H1 (cell line): ENCODE measurements at regions not wholly inside any gene's neighbourhood (a gene's known extent, or its start where the extent isn't known, plus 50 kb on each side); places are given as distances from the start of the nearest gene placed in this dataset.

Source experiments
- CTCF ChIA-PET: fragments of 300-600 bp; sonication (Branson Sonifier 250); formaldehyde crosslinking; loops from one replicate; lab custom pipeline; 2021; ENCODE audit not compliant: partially characterized antibody; lab: Charles Lee
- POLR2A ChIA-PET: fragments of 300-600 bp; sonication (Branson Sonifier 250); formaldehyde crosslinking; loops from one replicate; lab custom pipeline; 2021; ENCODE audit warnings: inconsistent platforms; ENCODE audit not compliant: partially characterized antibody; lab: Charles Lee
- DNase-seq, 2 experiments: peaks; one replicate each; pipeline versions ENCODE4 v3.0.0 to v3.0.0-alpha.2; 2010 to 2022; ENCODE audit warnings: low spot score in 2 of 2, low read depth in 1 of 2, mixed read lengths in 1 of 2
- FAIRE-seq: peaks from 2 replicates; lab custom pipeline; 2011; peaks lifted over from hg19 to GRCh38; lab: Jason Lieb, UNC
- H2AFZ ChIP-seq: 2 replicates; pipeline ENCODE4 v1.8.1; 2012; ENCODE audit warnings: low read length, inconsistent platforms
- H2AK5ac ChIP-seq: 2 replicates; pipeline ENCODE4 v1.6.1; 2013; ENCODE audit warnings: low read depth, low read length
- H2BK120ac ChIP-seq: replicated peaks from 2 replicates; pipeline ENCODE3; 2013; ENCODE audit warnings: low read depth, low read length, inconsistent platforms
- H2BK12ac ChIP-seq: 2 replicates; pipeline ENCODE4 v1.6.1; 2013; ENCODE audit warnings: low read depth, low read length
- H2BK15ac ChIP-seq: 2 replicates; pipeline ENCODE4 v1.6.1; 2013; ENCODE audit warnings: low read length
- H2BK20ac ChIP-seq: 2 replicates; pipeline ENCODE4 v1.6.1; 2013; ENCODE audit warnings: low read length
- H2BK5ac ChIP-seq: 2 replicates; pipeline ENCODE4 v1.6.1; 2013; ENCODE audit warnings: low read depth, low read length
- H3K14ac ChIP-seq: 2 replicates; pipeline ENCODE4 v1.6.1; 2013; ENCODE audit warnings: inconsistent platforms; ENCODE audit not compliant: insufficient read length
- H3K18ac ChIP-seq: 2 replicates; pipeline ENCODE4 v1.6.1; 2013; ENCODE audit warnings: low read length; ENCODE audit errors: extremely low read depth
- H3K23ac ChIP-seq: 2 replicates; pipeline ENCODE4 v1.6.1; 2013; ENCODE audit warnings: inconsistent platforms; ENCODE audit not compliant: insufficient read length
- H3K23me2 ChIP-seq: 2 replicates; pipeline ENCODE4 v1.6.1; 2013; ENCODE audit warnings: low read depth, low read length
- H3K27ac ChIP-seq: 2 replicates; pipeline ENCODE4 v1.6.1; 2011; ENCODE audit warnings: low read depth, low read length, inconsistent platforms
- H3K27me3 ChIP-seq, 4 experiments: replicated peaks in 1 of 4; 1 replicate in 1 of 4; 2 replicates in 3 of 4; pipeline versions ENCODE4 v1.6.1 to v1.8.1; 2011 to 2013; ENCODE audit warnings: low read length in 3 of 4, mild to moderate bottlenecking in 3 of 4, inconsistent platforms in 2 of 4, mixed read lengths in 2 of 4, moderate library complexity in 1 of 4; ENCODE audit not compliant: control insufficient read depth in 3 of 4, insufficient read depth in 3 of 4; ENCODE audit errors: extremely low read depth in 1 of 4
- H3K36me3 ChIP-seq, 4 experiments: 2 replicates each; pipeline versions ENCODE4 v1.6.1 to v1.8.1; 2011 to 2013; ENCODE audit warnings: mild to moderate bottlenecking in 4 of 4, low read length in 3 of 4, moderate library complexity in 2 of 4, control low read depth in 1 of 4, inconsistent platforms in 1 of 4; ENCODE audit not compliant: insufficient read depth in 4 of 4, control insufficient read depth in 2 of 4
- H3K4ac ChIP-seq: replicated peaks from 2 replicates; pipeline ENCODE3; 2013; ENCODE audit warnings: low read length, low read depth, mixed read lengths, inconsistent platforms; ENCODE audit not compliant: insufficient read length
- H3K4me1 ChIP-seq, 4 experiments: replicated peaks in 1 of 4; 1 replicate in 1 of 4; 2 replicates in 3 of 4; pipeline versions ENCODE4 v1.6.1 to v1.8.1; 2011 to 2013; ENCODE audit warnings: low read length in 3 of 4, inconsistent platforms in 2 of 4, mixed read lengths in 1 of 4; ENCODE audit not compliant: insufficient read depth in 4 of 4, control insufficient read depth in 3 of 4
- H3K4me2 ChIP-seq, 2 experiments: 2 replicates each; pipeline versions ENCODE4 v1.6.1 to v1.8.1; 2011 to 2013; ENCODE audit warnings: low read depth in 2 of 2, low read length in 2 of 2, control low read depth in 1 of 2, inconsistent platforms in 1 of 2, mild to moderate bottlenecking in 1 of 2; ENCODE audit not compliant: insufficient read depth in 1 of 2
- H3K4me3 ChIP-seq, 4 experiments: fragments of 200-600, 300-600 bp in 1 of 4; sonication (generic), shearing (Covaris generic), sonication (Bioruptor Twin) in 1 of 4; 2 replicates each; pipeline versions ENCODE4 v1.5.1 to v1.8.1; 2011 to 2016; ENCODE audit warnings: low read length in 4 of 4, low read depth in 3 of 4, control low read depth in 2 of 4, inconsistent platforms in 2 of 4, mild to moderate bottlenecking in 2 of 4, mixed read lengths in 1 of 4, moderate library complexity in 1 of 4; ENCODE audit not compliant: insufficient read depth in 2 of 4; ENCODE audit errors: extremely low read depth in 1 of 4
- H3K56ac ChIP-seq: replicated peaks from 2 replicates; pipeline ENCODE3; 2013; ENCODE audit warnings: low read depth, mild to moderate bottlenecking, mixed read lengths, low read length, inconsistent platforms; ENCODE audit not compliant: insufficient read length
- H3K79me1 ChIP-seq: 2 replicates; pipeline ENCODE4 v1.6.1; 2013; ENCODE audit warnings: low read depth, low read length, control low read depth
- H3K79me2 ChIP-seq, 2 experiments: 2 replicates each; pipeline versions ENCODE4 v1.6.1 to v1.8.1; 2012 to 2013; ENCODE audit warnings: low read length in 2 of 2, mild to moderate bottlenecking in 2 of 2, inconsistent platforms in 1 of 2; ENCODE audit not compliant: insufficient read depth in 2 of 2, control insufficient read depth in 1 of 2
- H3K9ac ChIP-seq, 4 experiments: replicated peaks in 1 of 4; 1 replicate in 1 of 4; 2 replicates in 3 of 4; pipeline versions ENCODE4 v1.6.1 to v1.8.1; 2011 to 2013; ENCODE audit warnings: low read depth in 3 of 4, low read length in 3 of 4, control low read depth in 2 of 4, mild to moderate bottlenecking in 2 of 4, moderate library complexity in 2 of 4, inconsistent platforms in 1 of 4; ENCODE audit errors: extremely low read depth in 1 of 4
- H3K9me3 ChIP-seq, 2 experiments: 2 replicates each; pipeline versions ENCODE4 v1.6.1 to v1.8.1; 2012 to 2013; ENCODE audit warnings: mild to moderate bottlenecking in 2 of 2, moderate library complexity in 2 of 2, control low read depth in 1 of 2, inconsistent platforms in 1 of 2, low read depth in 1 of 2, low read length in 1 of 2, mixed read lengths in 1 of 2; ENCODE audit not compliant: insufficient read depth in 2 of 2
- H4K20me1 ChIP-seq, 2 experiments: replicated peaks in 1 of 2; 2 replicates each; pipeline versions ENCODE3 to v1.8.1; 2011 to 2013; ENCODE audit warnings: inconsistent platforms in 2 of 2, low read length in 2 of 2, mild to moderate bottlenecking in 1 of 2; ENCODE audit not compliant: insufficient read depth in 2 of 2, control insufficient read depth in 1 of 2
- H4K5ac ChIP-seq: 2 replicates; pipeline ENCODE4 v1.6.1; 2013; ENCODE audit warnings: low read length, low read depth, mixed read lengths, inconsistent platforms; ENCODE audit not compliant: insufficient read length
- H4K8ac ChIP-seq: 2 replicates; pipeline ENCODE4 v1.8.0; 2013; ENCODE audit warnings: mild to moderate bottlenecking, moderate library complexity, low read length, inconsistent platforms; ENCODE audit not compliant: insufficient read depth; ENCODE audit errors: extremely low read depth
- H4K91ac ChIP-seq: replicated peaks from 2 replicates; pipeline ENCODE3; 2013; ENCODE audit warnings: low read length, mixed read lengths, inconsistent platforms; ENCODE audit not compliant: insufficient read length
- BCL11A ChIP-seq, 2 experiments: IDR thresholded peaks; one replicate each; pipeline ENCODE4 v1.6.1; 2011; ENCODE audit warnings: low read depth in 2 of 2, low read length in 2 of 2, mild to moderate bottlenecking in 2 of 2
- HDAC6 ChIP-seq: IDR thresholded peaks from one replicate; pipeline ENCODE4 v1.7.1; 2012; ENCODE audit warnings: low read depth, mild to moderate bottlenecking, inconsistent platforms, low read length, moderate library complexity
- JUN ChIP-seq: IDR thresholded peaks from 2 replicates; pipeline ENCODE4 v1.6.1; 2011; ENCODE audit warnings: low read depth, mild to moderate bottlenecking, improper control_type of control experiment, low read length
- KDM1A ChIP-seq: fragments of 200-600, 300-600 bp; sonication (generic); IDR thresholded peaks from 2 replicates; pipeline ENCODE4 v1.7.1; 2016; ENCODE audit warnings: mild to moderate bottlenecking, low read length, borderline replicate concordance
- MAFK ChIP-seq: IDR thresholded peaks from 2 replicates; pipeline ENCODE4 v1.6.1; 2012; ENCODE audit warnings: low read depth, mild to moderate bottlenecking, improper control_type of control experiment, low read length
- NANOG ChIP-seq: IDR thresholded peaks from 2 replicates; pipeline ENCODE4 v1.6.1; 2011; ENCODE audit warnings: low read length, low read depth, mild to moderate bottlenecking, inconsistent platforms; ENCODE audit not compliant: insufficient read depth, poor library complexity, severe bottlenecking
- POLR2A ChIP-seq, 2 experiments: IDR thresholded peaks; 1 replicate in 1 of 2; 2 replicates in 1 of 2; pipeline ENCODE4 v1.6.1; 2011; ENCODE audit warnings: low read depth in 2 of 2, low read length in 2 of 2, mild to moderate bottlenecking in 2 of 2; ENCODE audit errors: control extremely low read depth in 1 of 2
- POLR2AphosphoS5 ChIP-seq: IDR thresholded peaks from 2 replicates; pipeline ENCODE4 v1.6.1; 2011; ENCODE audit warnings: low read depth, low read length
- SIRT6 ChIP-seq: IDR thresholded peaks from one replicate; pipeline ENCODE4 v1.7.1; 2012; ENCODE audit warnings: low read length, inconsistent platforms
- TAF1 ChIP-seq: IDR thresholded peaks from 2 replicates; pipeline ENCODE4 v1.6.1; 2011; ENCODE audit warnings: mild to moderate bottlenecking, low read depth, low read length
- TCF12 ChIP-seq: IDR thresholded peaks from 2 replicates; pipeline ENCODE4 v1.6.1; 2011; ENCODE audit warnings: low read depth, mild to moderate bottlenecking, low read length
- TEAD4 ChIP-seq: IDR thresholded peaks from 2 replicates; pipeline ENCODE4 v1.6.1; 2012; ENCODE audit warnings: low read depth, low read length, inconsistent platforms, mixed read lengths
- YY1 ChIP-seq: IDR thresholded peaks from 2 replicates; pipeline ENCODE4 v1.6.1; 2011; ENCODE audit warnings: low read depth, mild to moderate bottlenecking, low read length
- ZNF274 ChIP-seq: IDR thresholded peaks from 2 replicates; pipeline ENCODE4 v1.7.0; 2012; ENCODE audit warnings: low read length, borderline replicate concordance; ENCODE audit errors: extremely low read depth
- WGBS, 2 experiments: shearing (Covaris generic) in 1 of 2; methylation state at CpG; one replicate each; pipeline versions ENCODE4 v1.1.6 to v1.1.7; 2013 to 2015; ENCODE audit warnings: low lambda C conversion rate in 2 of 2, mixed read lengths in 2 of 2, inconsistent platforms in 1 of 2, low coverage in 1 of 2, missing lambda C conversion rate in 1 of 2; ENCODE audit not compliant: insufficient replicate concordance in 2 of 2, insufficient coverage in 1 of 2, insufficient read length in 1 of 2; ENCODE audit errors: extremely low coverage in 1 of 2, missing lambda C conversion rate in 1 of 2; 5-methylcytosine and 5-hydroxymethylcytosine counted together
- TF ChIP-seq, protein P1 (sequence below): IDR thresholded peaks from 2 replicates; pipeline ENCODE4 v1.6.1; 2012; ENCODE audit warnings: inconsistent platforms

DNA sequence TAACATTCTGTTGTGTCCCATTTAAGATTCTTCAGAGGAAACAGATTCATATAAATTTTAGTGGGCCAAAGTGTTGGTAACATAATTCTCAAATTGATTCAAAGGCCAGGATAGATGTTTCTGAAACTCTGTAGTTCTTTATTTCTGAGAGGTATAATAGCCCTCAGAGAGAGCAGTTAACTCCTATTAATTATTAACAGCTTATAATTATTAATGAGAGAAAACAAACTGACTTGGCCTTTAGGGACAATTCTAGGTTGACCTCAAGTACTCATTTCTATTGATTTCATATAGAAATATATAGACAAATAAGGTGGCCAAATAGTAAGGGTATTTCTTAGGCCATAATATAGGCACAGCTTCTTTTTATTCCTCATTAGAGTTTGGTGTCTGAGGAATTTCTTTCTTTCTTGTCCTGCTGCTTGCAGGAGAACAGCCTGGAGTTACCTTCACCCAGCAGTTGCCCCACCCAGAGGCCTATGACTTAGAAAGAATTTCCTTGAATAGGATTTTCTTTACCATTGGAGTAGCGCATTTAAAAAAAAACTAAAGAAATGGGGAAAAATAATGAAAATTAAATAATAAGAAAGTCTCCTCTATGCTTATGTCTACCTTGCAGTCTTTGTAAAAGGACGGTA is 1430.1 kb upstream of the SPRY2 start:
- DNase-seq (no peak), FAIRE-seq (no peak)
- H3K18ac ChIP-seq, result no peak overlapping the region
- H2BK12ac ChIP-seq, result no peak overlapping the region
- no peak overlapping the region for H2AK5ac ChIP-seq
- no peak overlapping the region for H4K91ac ChIP-seq
- no peak overlapping the region for H2BK20ac ChIP-seq
- H2BK5ac ChIP-seq, result no peak overlapping the region
- 82% methylated on average over 2 of the region's 2 CpGs; no CpG with 5 or more reads in 1 of the 2 experiments for WGBS, 2 experiments
- H3K14ac ChIP-seq, result no peak overlapping the region
- no peaks in the 10 kb centered on the region for H3K9me3 ChIP-seq
- H2BK120ac ChIP-seq, result no peak overlapping the region
- no peak overlapping the region for H3K4me3 ChIP-seq
- no peak overlapping the region for H4K8ac ChIP-seq
- no peak overlapping the region for H3K27ac ChIP-seq
- no peaks in the 10 kb centered on the region for H3K79me2 ChIP-seq
- no peaks in the 10 kb centered on the region for H4K20me1 ChIP-seq
- H3K56ac ChIP-seq, result no peak overlapping the region
- H3K4me1 ChIP-seq, result peaks cover 0 to 4% (median 2%) of the 10 kb centered on the region in 4 experiments; a peak in 2 of 7 replicates
- ChIA-PET POLR2A (no interaction called here), CTCF (no interaction called here)
- H3K4ac ChIP-seq, result no peak overlapping the region
- H3K23ac ChIP-seq, result no peak overlapping the region
- H2AFZ ChIP-seq, result no peak overlapping the region
- H3K79me1 ChIP-seq, result no peaks in the 10 kb centered on the region
- H3K27me3 ChIP-seq, result no peaks in the 10 kb centered on the region
- H3K36me3 ChIP-seq, result no peaks in the 10 kb centered on the region
- H2BK15ac ChIP-seq, result no peak overlapping the region
- H4K5ac ChIP-seq, result no peak overlapping the region
- no peaks in the 10 kb centered on the region; the same call in 1 of the 2 replicates for H3K23me2 ChIP-seq
- no peak overlapping the region for H3K9ac ChIP-seq
- no peak overlapping the region for H3K4me2 ChIP-seq
- no peak for TF ChIP-seq HDAC6
- no peak for TF ChIP-seq BCL11A (IDR thresholded peaks at IDR 0.05; ENCODE audit: low read depth in 2 of 2, low read length in 2 of 2)
- TF ChIP-seq JUN, result no peak
- no peak for TF ChIP-seq SIRT6
- no peak for TF ChIP-seq MAFK
- no peak for TF ChIP-seq TCF12
- TF ChIP-seq, protein P1, sequence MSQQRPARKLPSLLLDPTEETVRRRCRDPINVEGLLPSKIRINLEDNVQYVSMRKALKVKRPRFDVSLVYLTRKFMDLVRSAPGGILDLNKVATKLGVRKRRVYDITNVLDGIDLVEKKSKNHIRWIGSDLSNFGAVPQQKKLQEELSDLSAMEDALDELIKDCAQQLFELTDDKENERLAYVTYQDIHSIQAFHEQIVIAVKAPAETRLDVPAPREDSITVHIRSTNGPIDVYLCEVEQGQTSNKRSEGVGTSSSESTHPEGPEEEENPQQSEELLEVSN, result no peak
- TF ChIP-seq TEAD4, result no peak
- TF ChIP-seq NANOG, result no peak
- TF ChIP-seq POLR2A (IDR thresholded peaks at IDR 0.05; ENCODE audit: control extremely low read depth in 1 of 2, low read depth in 2 of 2, low read length in 2 of 2), result no peak
- TF ChIP-seq YY1, result no peak
- TF ChIP-seq KDM1A, result no peak
- TF ChIP-seq POLR2AphosphoS5, result no peak
- TF ChIP-seq TAF1, result no peak
- TF ChIP-seq ZNF274, result no peak
